ENCODE measurements at regions not wholly inside any gene's neighbourhood (a gene's known extent, or its start where the extent isn't known, plus 50 kb on each side); places are given as distances from the start of the nearest gene placed in this dataset.

GRCh38 chr6:48423640-48424365, 312.8 kb upstream of the PTCHD4 start:
- H3K9ac ChIP-seq (ENCODE audit: low read length in 5 of 5): no peak overlapping the region
- H3K4me1 ChIP-seq (ENCODE audit: control insufficient read depth in 5 of 5, insufficient read depth in 5 of 5, low read length in 5 of 5): no peaks in the 10 kb centered on the region
- no peaks in the 10 kb centered on the region for H3K27me3 ChIP-seq (ENCODE audit: control insufficient read depth in 5 of 5, insufficient read depth in 4 of 5, low read length in 5 of 5)
- no peak overlapping the region for H3K27ac ChIP-seq (ENCODE audit: low read depth, low read length)
- H3K9me3 ChIP-seq (ENCODE audit: control insufficient read depth in 5 of 5, low read length in 5 of 5): peaks cover 0 to 2% (median 0%) of the 10 kb centered on the region in 5 donors
- H3K36me3 ChIP-seq (ENCODE audit: control insufficient read depth in 5 of 5, insufficient read depth in 5 of 5, low read length in 5 of 5): no peaks in the 10 kb centered on the region
- no peak overlapping the region for H3K4me3 ChIP-seq (ENCODE audit: low read depth in 1 of 5, low read length in 5 of 5)

GRCh38 chr6:48419992-48420391, 309.0 kb upstream of the PTCHD4 start:
- Histone ChIP-seq H3K9me3 (ENCODE audit: control insufficient read depth in 5 of 5, low read length in 5 of 5) (no peaks in the 10 kb centered on the region), H3K4me1 (ENCODE audit: control insufficient read depth in 5 of 5, insufficient read depth in 5 of 5, low read length in 5 of 5) (no peaks in the 10 kb centered on the region), H3K9ac (ENCODE audit: low read length in 5 of 5) (no peak overlapping the region), H3K27ac (ENCODE audit: low read depth, low read length) (no peak overlapping the region), H3K36me3 (ENCODE audit: control insufficient read depth in 5 of 5, insufficient read depth in 5 of 5, low read length in 5 of 5) (no peaks in the 10 kb centered on the region), H3K4me3 (ENCODE audit: low read depth in 1 of 5, low read length in 5 of 5) (no peak overlapping the region), H3K27me3 (ENCODE audit: control insufficient read depth in 5 of 5, insufficient read depth in 4 of 5, low read length in 5 of 5) (no peaks in the 10 kb centered on the region)

GRCh38 chr6:48417927-48418326, 306.9 kb upstream of the PTCHD4 start:
- Histone ChIP-seq H3K27me3 (ENCODE audit: control insufficient read depth in 5 of 5, insufficient read depth in 4 of 5, low read length in 5 of 5) (no peaks in the 10 kb centered on the region), H3K4me3 (ENCODE audit: low read depth in 1 of 5, low read length in 5 of 5) (no peak overlapping the region), H3K4me1 (ENCODE audit: control insufficient read depth in 5 of 5, insufficient read depth in 5 of 5, low read length in 5 of 5) (no peaks in the 10 kb centered on the region), H3K27ac (ENCODE audit: low read depth, low read length) (no peak overlapping the region), H3K9ac (ENCODE audit: low read length in 5 of 5) (no peak overlapping the region), H3K36me3 (ENCODE audit: control insufficient read depth in 5 of 5, insufficient read depth in 5 of 5, low read length in 5 of 5) (no peaks in the 10 kb centered on the region), H3K9me3 (ENCODE audit: control insufficient read depth in 5 of 5, low read length in 5 of 5) (no peaks in the 10 kb centered on the region)

- Histone ChIP-seq H3K36me3 (ENCODE audit: control insufficient read depth in 5 of 5, insufficient read depth in 5 of 5, low read length in 5 of 5) (no peaks in the 10 kb centered on the region), H3K9ac (ENCODE audit: low read length in 5 of 5) (no peak overlapping the region), H3K27me3 (ENCODE audit: control insufficient read depth in 5 of 5, insufficient read depth in 4 of 5, low read length in 5 of 5) (no peaks in the 10 kb centered on the region), H3K4me3 (ENCODE audit: low read depth in 1 of 5, low read length in 5 of 5) (no peak overlapping the region), H3K4me1 (ENCODE audit: control insufficient read depth in 5 of 5, insufficient read depth in 5 of 5, low read length in 5 of 5) (no peaks in the 10 kb centered on the region), H3K9me3 (ENCODE audit: control insufficient read depth in 5 of 5, low read length in 5 of 5) (no peaks in the 10 kb centered on the region), H3K27ac (ENCODE audit: low read depth, low read length) (no peak overlapping the region)
Measured at GRCh38 chr6:48412656-48413055, 301.7 kb upstream of the PTCHD4 start.

- H3K9me3 ChIP-seq (ENCODE audit: control insufficient read depth in 5 of 5, low read length in 5 of 5): peaks cover 0 to 13% (median 5%) of the 10 kb centered on the region in 5 donors
Measured at GRCh38 chr6:48404927-48405326, 293.9 kb upstream of the PTCHD4 start.

GRCh38 chr6:48403587-48403986, 292.6 kb upstream of the PTCHD4 start:
- Histone ChIP-seq H3K9ac (ENCODE audit: low read length in 5 of 5) (no peak overlapping the region), H3K4me3 (ENCODE audit: low read depth in 1 of 5, low read length in 5 of 5) (no peak overlapping the region), H3K36me3 (ENCODE audit: control insufficient read depth in 5 of 5, insufficient read depth in 5 of 5, low read length in 5 of 5) (no peaks in the 10 kb centered on the region), H3K27ac (ENCODE audit: low read depth, low read length) (no peak overlapping the region), H3K4me1 (ENCODE audit: control insufficient read depth in 5 of 5, insufficient read depth in 5 of 5, low read length in 5 of 5) (no peaks in the 10 kb centered on the region), H3K27me3 (ENCODE audit: control insufficient read depth in 5 of 5, insufficient read depth in 4 of 5, low read length in 5 of 5) (no peaks in the 10 kb centered on the region), H3K9me3 (ENCODE audit: control insufficient read depth in 5 of 5, low read length in 5 of 5) (peaks cover 0 to 13% (median 5%) of the 10 kb centered on the region in 5 donors)

More at GRCh38 chr6:48404927-48405326, 293.9 kb upstream of the PTCHD4 start:
- Histone ChIP-seq H3K4me1 (ENCODE audit: control insufficient read depth in 5 of 5, insufficient read depth in 5 of 5, low read length in 5 of 5) (no peaks in the 10 kb centered on the region), H3K27me3 (ENCODE audit: control insufficient read depth in 5 of 5, insufficient read depth in 4 of 5, low read length in 5 of 5) (no peaks in the 10 kb centered on the region), H3K4me3 (ENCODE audit: low read depth in 1 of 5, low read length in 5 of 5) (no peak overlapping the region), H3K27ac (ENCODE audit: low read depth, low read length) (no peak overlapping the region), H3K9ac (ENCODE audit: low read length in 5 of 5) (no peak overlapping the region), H3K36me3 (ENCODE audit: control insufficient read depth in 5 of 5, insufficient read depth in 5 of 5, low read length in 5 of 5) (no peaks in the 10 kb centered on the region)

- no peaks in the 10 kb centered on the region for H3K4me1 ChIP-seq (ENCODE audit: control insufficient read depth in 5 of 5, insufficient read depth in 5 of 5, low read length in 5 of 5)
- no peak overlapping the region for H3K27ac ChIP-seq (ENCODE audit: low read depth, low read length)
- peaks cover 0 to 13% (median 5%) of the 10 kb centered on the region in 5 donors for H3K9me3 ChIP-seq (ENCODE audit: control insufficient read depth in 5 of 5, low read length in 5 of 5)
- H3K36me3 ChIP-seq (ENCODE audit: control insufficient read depth in 5 of 5, insufficient read depth in 5 of 5, low read length in 5 of 5): no peaks in the 10 kb centered on the region
- no peak overlapping the region for H3K9ac ChIP-seq (ENCODE audit: low read length in 5 of 5)
- H3K4me3 ChIP-seq (ENCODE audit: low read depth in 1 of 5, low read length in 5 of 5): no peak overlapping the region
- no peaks in the 10 kb centered on the region for H3K27me3 ChIP-seq (ENCODE audit: control insufficient read depth in 5 of 5, insufficient read depth in 4 of 5, low read length in 5 of 5)
Measured at GRCh38 chr6:48401016-48401415, 290.0 kb upstream of the PTCHD4 start.

- Histone ChIP-seq H3K4me1 (ENCODE audit: control insufficient read depth in 5 of 5, insufficient read depth in 5 of 5, low read length in 5 of 5) (no peaks in the 10 kb centered on the region), H3K27me3 (ENCODE audit: control insufficient read depth in 5 of 5, insufficient read depth in 4 of 5, low read length in 5 of 5) (no peaks in the 10 kb centered on the region), H3K9me3 (ENCODE audit: control insufficient read depth in 5 of 5, low read length in 5 of 5) (peaks cover 0 to 6% (median 0%) of the 10 kb centered on the region in 5 donors), H3K27ac (ENCODE audit: low read depth, low read length) (no peak overlapping the region), H3K9ac (ENCODE audit: low read length in 5 of 5) (no peak overlapping the region), H3K4me3 (ENCODE audit: low read depth in 1 of 5, low read length in 5 of 5) (no peak overlapping the region), H3K36me3 (ENCODE audit: control insufficient read depth in 5 of 5, insufficient read depth in 5 of 5, low read length in 5 of 5) (no peaks in the 10 kb centered on the region)
Measured at GRCh38 chr6:48397887-48398286, 286.9 kb upstream of the PTCHD4 start.

- H3K36me3 ChIP-seq (ENCODE audit: control insufficient read depth in 5 of 5, insufficient read depth in 5 of 5, low read length in 5 of 5): no peaks in the 10 kb centered on the region
- H3K27me3 ChIP-seq (ENCODE audit: control insufficient read depth in 5 of 5, insufficient read depth in 4 of 5, low read length in 5 of 5): no peaks in the 10 kb centered on the region
- peaks cover 0 to 3% (median 0%) of the 10 kb centered on the region in 5 donors for H3K9me3 ChIP-seq (ENCODE audit: control insufficient read depth in 5 of 5, low read length in 5 of 5)
- H3K9ac ChIP-seq (ENCODE audit: low read length in 5 of 5): no peak overlapping the region
- no peaks in the 10 kb centered on the region for H3K4me1 ChIP-seq (ENCODE audit: control insufficient read depth in 5 of 5, insufficient read depth in 5 of 5, low read length in 5 of 5)
- no peak overlapping the region for H3K4me3 ChIP-seq (ENCODE audit: low read depth in 1 of 5, low read length in 5 of 5)
- no peak overlapping the region for H3K27ac ChIP-seq (ENCODE audit: low read depth, low read length)
Measured at GRCh38 chr6:48389146-48390043, 278.4 kb upstream of the PTCHD4 start.

- Histone ChIP-seq H3K9me3 (ENCODE audit: control insufficient read depth in 5 of 5, low read length in 5 of 5) (peaks cover 0 to 3% (median 0%) of the 10 kb centered on the region in 5 donors), H3K27me3 (ENCODE audit: control insufficient read depth in 5 of 5, insufficient read depth in 4 of 5, low read length in 5 of 5) (no peaks in the 10 kb centered on the region), H3K4me3 (ENCODE audit: low read depth in 1 of 5, low read length in 5 of 5) (no peak overlapping the region), H3K9ac (ENCODE audit: low read length in 5 of 5) (no peak overlapping the region), H3K27ac (ENCODE audit: low read depth, low read length) (no peak overlapping the region), H3K4me1 (ENCODE audit: control insufficient read depth in 5 of 5, insufficient read depth in 5 of 5, low read length in 5 of 5) (no peaks in the 10 kb centered on the region), H3K36me3 (ENCODE audit: control insufficient read depth in 5 of 5, insufficient read depth in 5 of 5, low read length in 5 of 5) (no peaks in the 10 kb centered on the region)
Measured at GRCh38 chr6:48388044-48388443, 277.0 kb upstream of the PTCHD4 start.

Data from subcutaneous abdominal adipose tissue (tissue), 5 donors.